Epithelial cell of proximal tubule (primary cell): ENCODE measurements at regions not wholly inside any gene's neighbourhood (a gene's known extent, or its start where the extent isn't known, plus 50 kb on each side); places are given as distances from the start of the nearest gene placed in this dataset.

Source experiments
- DNase-seq: peaks from one replicate; pipeline ENCODE4 v3.0.0-alpha.2; 2011; ENCODE audit warnings: low read depth
- H3K4me3 ChIP-seq: 2 replicates; pipeline ENCODE4 v1.5.1; 2011; ENCODE audit warnings: low read depth, mild to moderate bottlenecking, low read length
- TF ChIP-seq, protein P1 (sequence below): conservative IDR thresholded peaks from 2 replicates; pipeline ENCODE4 v1.5.1; 2012; ENCODE audit warnings: low read depth, mild to moderate bottlenecking, low read length

DNA sequence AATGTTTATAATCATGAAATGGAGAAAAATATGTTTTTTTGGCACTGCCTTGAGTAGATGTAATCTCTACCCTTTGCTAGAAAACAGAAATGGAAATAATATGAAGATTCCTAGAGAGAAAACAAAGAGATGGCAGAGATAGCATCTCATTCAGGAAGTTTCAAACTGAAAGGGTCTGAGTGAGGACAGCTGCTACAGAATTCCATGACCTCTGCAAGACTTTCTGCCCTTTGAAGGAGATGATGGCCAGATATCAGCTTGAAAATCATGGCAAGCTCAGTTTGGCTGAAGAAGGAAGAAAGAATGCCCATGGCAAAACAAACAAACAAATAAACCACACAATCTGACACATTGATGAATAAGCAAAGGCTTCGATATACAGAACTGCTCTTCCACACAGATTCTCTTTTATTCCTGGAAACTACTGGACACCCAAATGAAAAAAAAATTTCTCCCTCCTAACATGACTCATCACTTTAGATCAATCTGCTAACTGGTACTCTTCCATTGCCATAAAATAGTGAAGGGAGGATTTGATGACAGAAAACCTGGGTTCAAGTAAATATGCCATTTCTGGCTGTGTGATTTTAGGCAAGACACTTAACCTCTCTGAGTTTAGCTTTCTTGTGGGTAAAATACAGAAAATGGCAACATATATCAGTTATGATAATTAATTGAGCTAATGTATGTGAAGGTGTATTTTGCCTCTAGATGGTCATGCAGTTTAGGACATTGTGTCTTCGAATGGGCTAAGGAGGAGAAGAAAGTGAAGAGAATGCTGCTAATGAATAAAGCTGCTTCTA, 105.9 kb upstream of the SPACA1 start:
- TF ChIP-seq, protein P1, sequence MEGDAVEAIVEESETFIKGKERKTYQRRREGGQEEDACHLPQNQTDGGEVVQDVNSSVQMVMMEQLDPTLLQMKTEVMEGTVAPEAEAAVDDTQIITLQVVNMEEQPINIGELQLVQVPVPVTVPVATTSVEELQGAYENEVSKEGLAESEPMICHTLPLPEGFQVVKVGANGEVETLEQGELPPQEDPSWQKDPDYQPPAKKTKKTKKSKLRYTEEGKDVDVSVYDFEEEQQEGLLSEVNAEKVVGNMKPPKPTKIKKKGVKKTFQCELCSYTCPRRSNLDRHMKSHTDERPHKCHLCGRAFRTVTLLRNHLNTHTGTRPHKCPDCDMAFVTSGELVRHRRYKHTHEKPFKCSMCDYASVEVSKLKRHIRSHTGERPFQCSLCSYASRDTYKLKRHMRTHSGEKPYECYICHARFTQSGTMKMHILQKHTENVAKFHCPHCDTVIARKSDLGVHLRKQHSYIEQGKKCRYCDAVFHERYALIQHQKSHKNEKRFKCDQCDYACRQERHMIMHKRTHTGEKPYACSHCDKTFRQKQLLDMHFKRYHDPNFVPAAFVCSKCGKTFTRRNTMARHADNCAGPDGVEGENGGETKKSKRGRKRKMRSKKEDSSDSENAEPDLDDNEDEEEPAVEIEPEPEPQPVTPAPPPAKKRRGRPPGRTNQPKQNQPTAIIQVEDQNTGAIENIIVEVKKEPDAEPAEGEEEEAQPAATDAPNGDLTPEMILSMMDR: no peak
- DNase-seq: no peak
- H3K4me3 ChIP-seq: no peak overlapping the region

DNA sequence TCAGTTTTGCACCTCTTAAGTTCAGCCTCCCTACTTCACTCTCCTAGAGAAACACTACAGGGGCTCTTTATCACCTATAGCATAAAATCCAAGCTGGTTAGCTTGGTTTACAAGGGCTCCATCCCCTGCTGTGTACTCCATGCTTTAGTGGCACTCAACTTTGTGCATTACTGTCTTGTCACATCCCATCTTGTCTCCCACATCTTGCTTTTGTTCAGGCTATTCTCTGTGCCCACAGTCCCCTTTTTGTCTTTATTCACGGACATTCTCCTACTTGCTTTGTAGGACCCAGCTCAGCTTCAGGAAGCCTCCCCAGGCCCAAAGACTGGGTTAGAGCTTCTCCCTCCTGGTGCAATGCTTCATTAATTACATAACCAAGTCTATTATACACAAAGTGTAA, 107.9 kb upstream of the SPACA1 start:
- H3K4me3 ChIP-seq: no peak overlapping the region
- TF ChIP-seq, protein P1: no peak
- DNase-seq: no peak

DNA sequence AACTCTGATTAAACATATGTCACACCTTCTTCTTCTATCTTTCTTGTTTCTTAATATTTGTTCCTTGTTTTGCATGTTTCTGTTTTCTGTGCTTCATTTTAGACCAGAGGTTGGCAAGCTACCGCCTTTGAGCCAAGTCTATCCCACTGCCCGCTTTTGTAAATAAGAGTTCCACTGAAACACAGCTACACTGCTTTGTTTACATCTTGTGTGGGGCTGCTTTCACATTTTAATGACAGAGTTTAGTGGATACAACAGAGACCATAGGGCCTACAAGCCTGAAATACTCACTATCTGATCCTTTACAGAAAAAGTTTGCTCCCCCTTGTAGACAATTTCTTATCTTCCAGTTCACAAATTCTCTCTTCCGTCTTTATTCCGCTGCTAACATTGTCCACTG, 109.4 kb upstream of the SPACA1 start:
- DNase-seq: no peak
- TF ChIP-seq, protein P1: no peak
- H3K4me3 ChIP-seq: no peak overlapping the region

DNA sequence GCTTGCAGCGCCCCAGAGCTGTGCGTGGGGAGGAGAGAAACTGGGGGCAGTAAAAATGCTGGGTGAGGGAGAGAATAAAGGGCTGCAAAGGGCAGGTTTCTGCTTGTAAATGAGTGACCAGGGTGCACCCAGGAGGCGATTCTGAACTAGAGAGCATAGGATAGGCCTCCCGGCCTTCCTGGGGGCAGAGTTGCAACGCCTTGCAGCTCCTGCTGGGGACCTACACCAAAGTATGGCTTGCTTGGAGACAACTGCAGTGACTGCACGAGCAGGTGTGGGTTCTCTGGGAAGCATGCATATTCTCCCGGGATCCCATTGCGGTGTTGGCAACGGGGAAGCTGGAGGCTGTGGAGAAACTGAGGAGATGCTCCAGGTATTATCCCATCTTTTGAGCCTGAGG, 111.6 kb upstream of the SPACA1 start:
- DNase-seq: no peak

DNA sequence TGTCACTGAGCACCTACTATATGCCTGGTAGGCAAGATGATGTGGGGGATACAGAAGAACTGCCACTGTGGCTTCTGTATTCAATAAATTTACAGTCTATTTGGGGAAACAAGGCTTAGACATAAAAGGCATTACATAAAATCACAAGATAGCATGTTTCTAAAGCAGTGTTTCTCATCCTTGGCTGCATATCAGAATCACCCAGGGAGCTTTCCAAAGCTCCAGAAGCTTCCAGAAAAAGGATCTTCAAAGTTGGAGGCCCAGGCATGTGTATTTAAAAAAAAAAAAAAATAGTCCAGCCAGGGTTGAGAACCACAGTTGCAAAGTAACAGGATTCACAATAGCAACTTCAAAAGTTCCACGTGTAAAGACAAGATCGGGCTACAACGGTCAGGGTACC, 112.4 kb upstream of the SPACA1 start:
- no peak for DNase-seq
- no peak overlapping the region for H3K4me3 ChIP-seq
- TF ChIP-seq, protein P1: no peak

More for the DNA sequence above, 111.6 kb upstream of the SPACA1 start:
- TF ChIP-seq, protein P1: no peak
- H3K4me3 ChIP-seq: no peak overlapping the region

DNA sequence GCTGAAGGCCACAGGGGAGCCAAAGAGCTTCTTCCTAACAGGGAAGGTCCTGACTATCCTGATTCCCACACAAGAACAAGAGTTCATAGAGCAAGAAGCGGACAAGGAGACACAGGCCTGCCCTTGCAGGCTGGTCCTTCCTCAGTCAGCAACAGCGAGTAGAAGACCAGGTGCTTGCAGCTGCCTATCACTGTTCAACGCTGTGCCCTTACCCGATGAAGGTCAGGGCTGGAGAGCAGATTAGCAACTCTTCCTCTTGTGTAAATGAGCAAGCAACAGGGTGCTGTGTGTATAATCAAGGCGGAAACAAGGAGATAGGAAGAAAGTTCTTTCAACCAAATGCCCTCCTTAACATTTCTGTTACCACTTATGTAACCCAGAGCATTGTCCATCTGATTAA, 115.3 kb upstream of the SPACA1 start:
- TF ChIP-seq, protein P1: no peak
- DNase-seq: no peak
- no peak overlapping the region for H3K4me3 ChIP-seq

DNA sequence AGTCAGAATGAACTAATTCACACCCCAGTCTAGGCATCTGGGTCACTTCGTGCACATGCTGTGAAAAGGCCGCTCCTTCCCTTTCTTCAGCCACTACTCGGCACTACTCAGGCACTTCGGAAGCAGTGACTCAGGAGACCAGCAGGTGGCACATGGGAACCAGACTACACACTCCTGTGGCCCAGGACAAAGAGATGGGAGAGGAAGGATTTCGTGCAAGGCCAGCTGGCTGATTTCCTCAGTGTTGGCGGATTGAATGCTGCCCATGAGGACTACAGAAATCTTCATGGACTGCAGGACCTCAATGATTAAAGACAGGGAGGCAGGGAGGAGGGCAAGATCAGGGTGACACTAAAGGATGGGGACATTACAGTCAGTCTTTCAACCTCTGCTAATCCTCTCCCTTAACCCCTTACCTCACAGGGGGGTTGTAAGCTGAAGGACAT, 117.8 kb upstream of the SPACA1 start:
- TF ChIP-seq, protein P1: peak; percentile 98
- H3K4me3 ChIP-seq: no peak overlapping the region
- DNase-seq: no peak
